ENCODE measurements at regions not wholly inside any gene's neighbourhood (a gene's known extent, or its start where the extent isn't known, plus 50 kb on each side); places are given as distances from the start of the nearest gene placed in this dataset.

GRCh38 chr16:55030944-55031343 is 100.3 kb downstream of the IRX5 start:
- TF ChIP-seq POLR2A (IDR thresholded peaks at IDR 0.05; ENCODE audit: low read depth, low read length) = no peak
- TF ChIP-seq POLR2AphosphoS5 (IDR thresholded peaks at IDR 0.05; ENCODE audit: low read depth, low read length) = no peak

Data from GM12892 (cell line).